OCI-LY3 (cell line): ENCODE measurements at regions not wholly inside any gene's neighbourhood (a gene's known extent, or its start where the extent isn't known, plus 50 kb on each side); places are given as distances from the start of the nearest gene placed in this dataset.
"Not testable (repeated sequence)": the region's sequence is repeated elsewhere in the genome, so short reads cannot be mapped to it uniquely, and the experiment has no call there.

Source experiments
- H2AFZ ChIP-seq: fragments of 200-600, 300-600 bp; shearing (Covaris generic); 2 replicates; pipeline ENCODE4 v1.6.0; 2014; ENCODE audit warnings: antibody characterized with exemption, low read depth, low read length
- H3K27ac ChIP-seq: fragments of 200-600, 300-600 bp; sonication (generic); 2 replicates; pipeline ENCODE4 v1.5.1; 2014; ENCODE audit warnings: mild to moderate bottlenecking, low read length, moderate library complexity, mixed read lengths
- H3K27me3 ChIP-seq: fragments of 200-600, 300-600 bp; sonication (generic); 2 replicates; pipeline ENCODE4 v1.6.1; 2014; ENCODE audit warnings: low read depth, low read length, mixed read lengths
- H3K36me3 ChIP-seq: fragments of 200-600, 300-600 bp; sonication (generic); replicated peaks from 2 replicates; pipeline ENCODE3; 2014; ENCODE audit warnings: low read depth, low read length, mixed read lengths
- H3K4me1 ChIP-seq: fragments of 300-600, 200-600 bp; sonication (generic); 2 replicates; pipeline ENCODE4 v1.6.1; 2014; ENCODE audit warnings: low read length, mixed read lengths
- H3K4me2 ChIP-seq: fragments of 200-600, 300-600 bp; sonication (generic); 2 replicates; pipeline ENCODE4 v1.6.1; 2014; ENCODE audit warnings: low read length, mixed read lengths
- H3K4me3 ChIP-seq: fragments of 300-600, 200-600 bp; sonication (generic); 2 replicates; pipeline ENCODE4 v1.5.1; 2014; ENCODE audit warnings: antibody characterized with exemption, mild to moderate bottlenecking, low read length, moderate library complexity
- H3K79me2 ChIP-seq: fragments of 300-600, 200-600 bp; shearing (Covaris generic); 2 replicates; pipeline ENCODE4 v1.6.1; 2014; ENCODE audit warnings: mild to moderate bottlenecking, low read length, mixed read lengths
- H3K9ac ChIP-seq: fragments of 300-600, 200-600 bp; shearing (Covaris generic); 2 replicates; pipeline ENCODE4 v1.6.0; 2014; ENCODE audit warnings: mild to moderate bottlenecking, low read length, moderate library complexity
- H3K9me3 ChIP-seq: fragments of 200-600, 300-600 bp; shearing (Covaris generic); 2 replicates; pipeline ENCODE4 v1.6.1; 2014; ENCODE audit warnings: low read length, mixed read lengths; ENCODE audit not compliant: insufficient read depth
- H4K20me1 ChIP-seq: fragments of 200-600, 300-600 bp; sonication (generic); 2 replicates; pipeline ENCODE4 v1.6.1; 2016; ENCODE audit warnings: low read length, mixed read lengths; ENCODE audit not compliant: insufficient read depth
- EZH2phosphoT487 ChIP-seq: fragments of 200-600 bp; shearing (Covaris generic); IDR thresholded peaks from 2 replicates; pipeline ENCODE4 v1.6.1; 2018; ENCODE audit warnings: antibody characterized with exemption, mixed run types, low read depth
- TF ChIP-seq, protein P1 (sequence below): fragments of 200-600, 300-600 bp; sonication (generic); IDR thresholded peaks from 2 replicates; pipeline ENCODE4 v1.5.1; 2014; ENCODE audit warnings: antibody characterized with exemption, low read length, low read depth

DNA sequence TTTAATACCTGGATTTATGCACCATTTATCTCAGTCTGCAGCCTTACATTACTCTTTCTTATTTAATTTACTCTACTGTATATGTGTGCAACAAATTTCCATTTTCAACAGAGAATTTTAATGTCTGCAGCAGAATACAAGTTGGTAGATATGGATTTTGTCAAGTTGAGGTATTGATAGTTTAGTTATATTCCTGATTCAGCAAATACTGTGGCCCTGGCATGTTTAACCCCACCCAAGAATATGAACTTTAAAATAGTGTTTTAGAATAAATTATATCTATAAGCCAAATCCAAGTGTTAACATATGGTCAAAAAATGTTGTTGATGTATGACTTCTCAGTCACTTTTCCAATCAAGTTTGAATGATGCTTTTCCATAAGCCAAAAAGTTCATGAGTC, 378.4 kb upstream of the NRG3 start:
- no peaks in the 10 kb centered on the region for H4K20me1 ChIP-seq
- no peak for TF ChIP-seq EZH2phosphoT487
- TF ChIP-seq, protein P1, sequence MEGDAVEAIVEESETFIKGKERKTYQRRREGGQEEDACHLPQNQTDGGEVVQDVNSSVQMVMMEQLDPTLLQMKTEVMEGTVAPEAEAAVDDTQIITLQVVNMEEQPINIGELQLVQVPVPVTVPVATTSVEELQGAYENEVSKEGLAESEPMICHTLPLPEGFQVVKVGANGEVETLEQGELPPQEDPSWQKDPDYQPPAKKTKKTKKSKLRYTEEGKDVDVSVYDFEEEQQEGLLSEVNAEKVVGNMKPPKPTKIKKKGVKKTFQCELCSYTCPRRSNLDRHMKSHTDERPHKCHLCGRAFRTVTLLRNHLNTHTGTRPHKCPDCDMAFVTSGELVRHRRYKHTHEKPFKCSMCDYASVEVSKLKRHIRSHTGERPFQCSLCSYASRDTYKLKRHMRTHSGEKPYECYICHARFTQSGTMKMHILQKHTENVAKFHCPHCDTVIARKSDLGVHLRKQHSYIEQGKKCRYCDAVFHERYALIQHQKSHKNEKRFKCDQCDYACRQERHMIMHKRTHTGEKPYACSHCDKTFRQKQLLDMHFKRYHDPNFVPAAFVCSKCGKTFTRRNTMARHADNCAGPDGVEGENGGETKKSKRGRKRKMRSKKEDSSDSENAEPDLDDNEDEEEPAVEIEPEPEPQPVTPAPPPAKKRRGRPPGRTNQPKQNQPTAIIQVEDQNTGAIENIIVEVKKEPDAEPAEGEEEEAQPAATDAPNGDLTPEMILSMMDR: no peak
- H3K4me3 ChIP-seq: no peak overlapping the region
- H3K4me2 ChIP-seq: no peak overlapping the region
- no peak overlapping the region for H3K9ac ChIP-seq
- no peaks in the 10 kb centered on the region for H3K79me2 ChIP-seq
- no peaks in the 10 kb centered on the region for H3K4me1 ChIP-seq
- no peaks in the 10 kb centered on the region for H3K27me3 ChIP-seq
- H3K27ac ChIP-seq: no peak overlapping the region
- H2AFZ ChIP-seq: no peak overlapping the region
- H3K9me3 ChIP-seq: no peaks in the 10 kb centered on the region
- no peaks in the 10 kb centered on the region for H3K36me3 ChIP-seq

DNA sequence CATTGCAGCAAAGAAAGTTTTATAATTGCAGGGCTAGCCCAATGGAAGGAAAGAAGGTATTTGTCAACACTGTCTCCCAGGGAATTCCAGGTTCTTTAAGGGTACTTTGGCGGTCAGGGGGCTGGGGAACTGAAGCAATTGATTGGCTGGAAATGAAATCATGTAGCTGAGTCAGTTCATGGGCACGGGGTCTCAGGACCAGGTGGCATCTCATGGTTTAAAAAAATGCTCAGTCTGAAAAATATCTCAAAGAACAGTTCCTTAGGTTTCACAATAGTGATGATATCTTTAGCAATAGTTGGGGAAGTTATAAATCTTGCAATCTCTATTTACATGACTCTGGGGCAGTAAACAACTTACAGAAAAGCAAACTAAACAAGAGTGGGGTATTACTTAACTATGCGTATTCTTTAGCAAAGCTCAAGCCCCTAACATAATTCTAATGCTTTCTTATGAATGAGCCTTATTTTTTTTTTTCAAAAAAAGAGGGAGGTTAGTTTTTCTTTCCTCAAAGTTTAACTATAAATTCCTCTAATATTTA, 376.9 kb upstream of the NRG3 start:
- H3K4me3 ChIP-seq: no peak overlapping the region

DNA sequence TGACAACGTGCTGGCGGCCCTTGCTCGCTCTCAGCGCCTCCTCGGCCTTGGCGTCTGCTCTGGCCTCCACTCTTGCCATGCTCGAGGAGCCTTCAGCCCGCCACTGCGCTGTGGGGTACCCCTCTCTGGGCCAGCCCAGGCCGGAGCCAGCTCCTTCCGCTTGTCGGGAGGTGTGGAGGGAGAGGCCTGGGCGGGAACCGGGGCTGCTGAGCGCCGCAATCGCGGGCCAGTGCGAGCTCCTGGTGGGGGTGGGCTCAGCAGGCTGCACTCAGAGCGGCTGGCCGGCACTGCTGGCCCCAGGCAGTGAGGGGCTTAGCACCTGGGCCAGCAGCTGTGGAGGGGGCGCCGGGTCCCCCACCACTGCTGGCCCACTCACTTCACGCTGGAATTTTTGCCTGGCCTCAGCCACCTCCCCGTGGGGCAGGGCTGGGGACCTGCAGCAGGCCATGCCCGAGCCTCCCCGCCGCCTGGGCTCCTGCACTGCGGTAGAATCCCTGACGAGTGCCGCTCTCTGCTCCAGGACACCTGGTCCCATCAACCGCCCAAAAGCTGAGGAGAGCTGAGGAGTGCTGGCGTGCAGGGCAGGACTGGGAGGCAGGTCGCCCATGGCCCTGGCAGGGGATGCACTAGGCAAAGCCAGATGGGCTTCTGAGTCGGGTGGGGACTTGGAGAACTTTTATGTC, 372.2 kb upstream of the NRG3 start:
- H2AFZ ChIP-seq: no peak overlapping the region
- H3K36me3 ChIP-seq: no peaks in the 10 kb centered on the region
- H3K4me3 ChIP-seq: no peak overlapping the region
- H3K27me3 ChIP-seq: no peaks in the 10 kb centered on the region
- no peaks in the 10 kb centered on the region for H3K9me3 ChIP-seq
- H3K4me1 ChIP-seq: no peaks in the 10 kb centered on the region
- no peaks in the 10 kb centered on the region for H4K20me1 ChIP-seq
- no peak overlapping the region for H3K4me2 ChIP-seq
- TF ChIP-seq, protein P1: no peak
- no peak for TF ChIP-seq EZH2phosphoT487
- no peaks in the 10 kb centered on the region for H3K79me2 ChIP-seq
- no peak overlapping the region for H3K27ac ChIP-seq
- no peak overlapping the region for H3K9ac ChIP-seq

More for the DNA sequence above, 376.9 kb upstream of the NRG3 start:
- Histone ChIP-seq H3K9me3 (no peaks in the 10 kb centered on the region), H4K20me1 (no peaks in the 10 kb centered on the region), H3K9ac (no peak overlapping the region), H3K27me3 (no peaks in the 10 kb centered on the region), H3K79me2 (no peaks in the 10 kb centered on the region), H2AFZ (no peak overlapping the region), H3K4me1 (no peaks in the 10 kb centered on the region), H3K27ac (no peak overlapping the region), H3K36me3 (no peaks in the 10 kb centered on the region), H3K4me2 (no peak overlapping the region)
- no peak for TF ChIP-seq EZH2phosphoT487
- TF ChIP-seq, protein P1: no peak

DNA sequence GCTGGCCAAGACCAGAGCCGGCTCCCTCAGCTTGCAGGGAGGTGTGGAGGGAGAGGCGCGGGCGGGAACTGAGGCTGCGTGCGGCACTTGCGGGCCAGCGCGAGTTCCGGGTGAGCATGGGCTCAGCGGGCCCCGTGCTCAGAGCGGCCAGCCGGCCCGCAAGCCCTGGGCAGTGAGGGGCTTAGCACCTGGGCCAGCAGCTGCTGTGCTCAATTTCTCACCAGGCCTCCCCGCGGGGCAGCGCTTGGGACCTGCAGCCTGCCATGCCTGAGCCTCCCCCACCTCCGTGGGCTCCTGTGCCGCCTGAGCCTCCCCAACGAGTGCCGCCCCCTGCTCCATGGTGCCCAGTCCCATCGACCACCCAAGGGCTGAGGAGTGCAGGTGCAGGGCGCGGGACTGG, 369.2 kb upstream of the NRG3 start:
- H3K4me2 ChIP-seq, H3K9me3 ChIP-seq, H3K4me3 ChIP-seq: not testable (repeated sequence)

More for the DNA sequence above, 369.2 kb upstream of the NRG3 start:
- not testable (repeated sequence) for H3K9ac ChIP-seq, H3K27me3 ChIP-seq, H3K27ac ChIP-seq, H4K20me1 ChIP-seq, H2AFZ ChIP-seq, H3K36me3 ChIP-seq, H3K79me2 ChIP-seq, H3K4me1 ChIP-seq
